Heart left ventricle (tissue), 13 donors: ENCODE measurements at regions not wholly inside any gene's neighbourhood (a gene's known extent, or its start where the extent isn't known, plus 50 kb on each side); places are given as distances from the start of the nearest gene placed in this dataset.

ENCODE experiments used
- CTCF ChIP-seq, 12 donors: fragments of 200-600 bp; sonication (generic) in 4 of 12; IDR thresholded peaks; one replicate each; pipeline versions ENCODE4 v1.5.0 to v1.8.0; 2018 to 2022; ENCODE audit warnings: antibody characterized with exemption in 12 of 12, mild to moderate bottlenecking in 5 of 12
- POLR2A ChIP-seq, 2 donors: fragments of 450-650 bp; IDR thresholded peaks; one replicate each; pipeline ENCODE4 v1.6.1; 2017; ENCODE audit warnings: antibody characterized with exemption in 2 of 2, mild to moderate bottlenecking in 2 of 2, moderate library complexity in 2 of 2
- donor health status: ischemic (EF 13 %, LVEDD 7.1; RV severe dilation, severe dysfunction).
- donor health status: DM: no; HTN: yes; CAD: no.
- donor health status: DM: no; HTN: no; CAD: no.
- donor health status: ischemic (EF 25% LVEDD 6.9; RV normal size, moderate dysfunction).
- donor health status: ischemic (EF 25% LVEDD 5.7; RV mildly dilated, moderate dysfunction).
- donor health status: ischemic (EF 35%, LVEDD 5.7; RV mildly dilated, moderate dysfunction).
- donor health status: nonischemic (EF 11% LVEDD 7.7; RV severe dilation, severe dysfunction).
- donor health status: DM: yes; HTN: yes; CAD: no.
- donor health status: PGD.
- donor health status: ischemic (EF 29% LVEDD 5.4; RV normal size, mild dysfunction).
- donor health status: nonischemic (EF 23%, LVEDD 6.1; RV moderate dilation, normal function).

DNA sequence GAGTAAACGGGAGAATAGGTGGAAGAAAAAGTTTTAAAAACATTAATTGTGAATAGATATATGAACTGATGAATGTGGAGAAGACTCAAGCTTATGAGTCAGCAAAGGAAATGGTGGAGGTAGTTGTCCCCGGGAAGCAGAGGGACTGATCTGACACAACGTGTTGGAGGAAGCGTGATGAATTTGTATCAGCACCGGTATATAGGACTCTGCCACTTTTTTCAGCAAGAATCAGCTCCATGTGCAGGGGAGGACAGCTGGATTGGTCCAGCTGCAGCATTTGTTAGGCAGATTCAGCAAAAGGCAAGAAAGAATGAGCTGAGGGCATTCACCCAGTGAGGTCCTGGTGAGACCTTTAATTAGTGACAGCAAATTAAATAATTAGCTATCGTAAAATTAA, 276.0 kb downstream of the TENT4A start:
- TF ChIP-seq POLR2A (IDR thresholded peaks at IDR 0.05) (no peak), CTCF (IDR thresholded peaks at IDR 0.05) (no peak)
